ENCODE measurements at regions not wholly inside any gene's neighbourhood (a gene's known extent, or its start where the extent isn't known, plus 50 kb on each side); places are given as distances from the start of the nearest gene placed in this dataset.

DNA sequence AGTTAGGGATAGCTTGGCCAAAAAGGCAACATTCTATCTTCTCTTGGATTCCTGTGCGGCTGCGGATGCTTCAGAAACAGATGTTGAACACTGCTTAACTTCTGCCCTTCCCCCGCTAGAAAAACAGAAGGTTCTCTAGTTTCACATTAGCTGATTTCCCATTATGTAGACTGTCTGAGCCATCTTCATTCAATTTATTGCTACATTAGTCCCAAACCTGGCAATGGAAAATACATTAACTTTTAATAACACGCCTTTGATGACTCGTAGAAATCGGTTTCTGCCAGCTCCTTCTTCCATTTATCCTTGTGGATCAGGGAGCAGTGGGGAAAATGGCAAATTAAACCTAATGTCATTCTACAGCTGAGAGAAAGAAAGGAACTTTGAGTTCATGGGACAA lies 119.9 kb downstream of the SLC16A9 start:
- ChIA-PET RAD21 (ENCODE audit: low non-redundant PET in 1 of 2, low total read pairs in 2 of 2, uncharacterized antibody in 2 of 2, unreplicated experiment in 2 of 2) (no interaction called here), POLR2A (no interaction called here), CTCF (interaction anchor here (0.6 kb wide), 1 partner anchor 511 kb away, joined by 3 read pairs; no protein-coding TSS in a partner anchor)
- ATAC-seq (no peak), DNase-seq (ENCODE audit: low read depth, low spot score) (no peak)
- H3K27me3 ChIP-seq (ENCODE audit: insufficient read depth, low read length), result no peaks in the 10 kb centered on the region
- no TSS peak for BruUV-seq (replicated peaks)
- H3K4me3 ChIP-seq (replicated peaks in 1 of 2; ENCODE audit: low read depth in 1 of 2, low read length in 2 of 2), result no peak overlapping the region
- H3K9me3 ChIP-seq (ENCODE audit: control insufficient read depth in 1 of 2, insufficient read depth in 1 of 2, low read depth in 1 of 2, low read length in 2 of 2), result no peaks in the 10 kb centered on the region
- H3K9ac ChIP-seq (ENCODE audit: low read length), result no peak overlapping the region
- intact Hi-C loops (cut with micrococcal nuclease), result no loop called here
- no peaks in the 10 kb centered on the region for H3K4me1 ChIP-seq (ENCODE audit: control insufficient read depth in 1 of 2, insufficient read depth in 2 of 2, low read length in 2 of 2)
- no peak overlapping the region for H3K4me2 ChIP-seq (ENCODE audit: low read length)
- no peaks in the 10 kb centered on the region for H3K79me2 ChIP-seq (ENCODE audit: insufficient read depth, low read length)
- no peaks in the 10 kb centered on the region for H4K20me1 ChIP-seq (ENCODE audit: insufficient read depth)
- H3K9me2 ChIP-seq (ENCODE audit: insufficient read depth), result no peaks in the 10 kb centered on the region
- H2AFZ ChIP-seq (ENCODE audit: low read depth, low read length, poor library complexity, severe bottlenecking), result no peak overlapping the region
- H3K27ac ChIP-seq (ENCODE audit: low read depth, low read length), result no peak overlapping the region
- no peaks in the 10 kb centered on the region for H3K36me3 ChIP-seq (ENCODE audit: control insufficient read depth in 1 of 2, insufficient read depth in 2 of 2, low read length in 2 of 2)
- TF ChIP-seq TCF7L2 (IDR thresholded peaks at IDR 0.05; ENCODE audit: borderline replicate concordance, extremely low read depth, insufficient read depth, insufficient read length) (no peak), FOSL1 (IDR thresholded peaks at IDR 0.05; ENCODE audit: low read depth) (no peak)
- TF ChIP-seq, protein P1, sequence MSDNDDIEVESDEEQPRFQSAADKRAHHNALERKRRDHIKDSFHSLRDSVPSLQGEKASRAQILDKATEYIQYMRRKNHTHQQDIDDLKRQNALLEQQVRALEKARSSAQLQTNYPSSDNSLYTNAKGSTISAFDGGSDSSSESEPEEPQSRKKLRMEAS (IDR thresholded peaks at IDR 0.05), result no peak

DNA sequence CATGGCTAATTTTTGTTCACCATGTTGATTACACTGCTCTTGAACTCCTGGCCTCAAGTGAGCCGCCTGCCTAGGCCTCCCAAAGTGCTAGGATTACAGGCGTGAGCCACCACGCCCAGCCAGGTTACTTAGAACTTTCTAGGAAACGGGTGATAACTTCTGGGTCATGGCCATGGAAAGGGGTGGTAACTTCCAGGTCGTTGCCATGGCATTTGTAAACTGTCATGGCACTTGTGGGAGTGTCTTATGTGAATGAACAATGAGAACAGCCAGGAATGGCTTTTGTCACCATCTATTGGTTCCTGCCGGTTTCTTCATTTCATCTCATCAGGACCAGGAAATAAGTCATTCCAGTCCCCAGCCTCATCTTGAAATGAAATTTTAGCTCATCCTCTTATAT lies 120.9 kb downstream of the SLC16A9 start:
- Histone ChIP-seq H3K27me3 (ENCODE audit: insufficient read depth, low read length) (no peaks in the 10 kb centered on the region), H3K9me3 (ENCODE audit: control insufficient read depth in 1 of 2, insufficient read depth in 1 of 2, low read depth in 1 of 2, low read length in 2 of 2) (no peaks in the 10 kb centered on the region), H4K20me1 (ENCODE audit: insufficient read depth) (no peaks in the 10 kb centered on the region), H3K9me2 (ENCODE audit: insufficient read depth) (no peaks in the 10 kb centered on the region), H3K4me2 (ENCODE audit: low read length) (no peak overlapping the region), H3K4me3 (replicated peaks in 1 of 2; ENCODE audit: low read depth in 1 of 2, low read length in 2 of 2) (no peak overlapping the region), H3K79me2 (ENCODE audit: insufficient read depth, low read length) (no peaks in the 10 kb centered on the region), H3K9ac (ENCODE audit: low read length) (no peak overlapping the region), H3K4me1 (ENCODE audit: control insufficient read depth in 1 of 2, insufficient read depth in 2 of 2, low read length in 2 of 2) (no peaks in the 10 kb centered on the region), H2AFZ (ENCODE audit: low read depth, low read length, poor library complexity, severe bottlenecking) (no peak overlapping the region), H3K27ac (ENCODE audit: low read depth, low read length) (no peak overlapping the region), H3K36me3 (ENCODE audit: control insufficient read depth in 1 of 2, insufficient read depth in 2 of 2, low read length in 2 of 2) (no peaks in the 10 kb centered on the region)
- CTCF ChIA-PET, result no interaction called here
- POLR2A ChIA-PET, result no interaction called here
- RAD21 ChIA-PET (ENCODE audit: low non-redundant PET in 1 of 2, low total read pairs in 2 of 2, uncharacterized antibody in 2 of 2, unreplicated experiment in 2 of 2), result no interaction called here
- intact Hi-C loops (cut with micrococcal nuclease), result no loop called here
- no TSS peak for BruUV-seq (replicated peaks)
- TF ChIP-seq, protein P1 (IDR thresholded peaks at IDR 0.05), result no peak
- TF ChIP-seq SRF (IDR thresholded peaks at IDR 0.05; ENCODE audit: low read depth) (no peak), YY1 (IDR thresholded peaks at IDR 0.05; ENCODE audit: extremely low read depth, insufficient replicate concordance, low read depth, low read length) (no peak), SIN3A (IDR thresholded peaks at IDR 0.05; ENCODE audit: low read depth) (no peak), EGR1 (IDR thresholded peaks at IDR 0.05; ENCODE audit: low read depth) (no peak)
- ATAC-seq (peak; percentile 34; the same call in 1 of the 2 replicates), DNase-seq (ENCODE audit: low read depth, low spot score) (no peak)

Data from HCT116 (cell line).